Astrocyte (in vitro differentiated cells and primary cell): ENCODE measurements at regions not wholly inside any gene's neighbourhood (a gene's known extent, or its start where the extent isn't known, plus 50 kb on each side); places are given as distances from the start of the nearest gene placed in this dataset.

Source experiments
- EZH2 ChIP-seq: IDR thresholded peaks from 2 replicates; pipeline ENCODE4 v1.6.1; 2012; ENCODE audit warnings: mild to moderate bottlenecking, low read length, inconsistent platforms; ENCODE audit not compliant: insufficient read depth
- TF ChIP-seq, protein P1 (sequence below): IDR thresholded peaks from 2 replicates; pipeline ENCODE4 v1.5.1; 2011; ENCODE audit warnings: low read depth, mild to moderate bottlenecking, inconsistent platforms, low read length, moderate library complexity; ENCODE audit not compliant: insufficient read depth

DNA sequence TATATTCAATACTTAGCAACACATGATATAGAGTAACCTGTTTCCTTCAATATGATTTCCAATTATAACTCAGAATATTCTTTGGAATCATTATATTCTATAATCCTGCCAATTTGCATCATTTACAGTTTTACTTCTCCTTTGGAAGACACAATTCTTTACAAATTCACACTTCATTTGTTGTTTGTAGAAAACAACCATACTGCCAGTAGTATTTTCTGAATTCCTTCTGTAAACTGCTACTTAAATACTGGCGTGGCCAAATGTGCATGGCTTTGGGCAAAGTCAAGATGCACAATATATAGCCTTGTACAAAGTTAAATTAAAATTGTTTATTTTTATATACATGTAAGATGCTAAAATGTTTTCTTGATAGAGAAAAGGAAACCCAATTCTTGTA, 687.1 kb upstream of the NEGR1 start:
- TF ChIP-seq, protein P1, sequence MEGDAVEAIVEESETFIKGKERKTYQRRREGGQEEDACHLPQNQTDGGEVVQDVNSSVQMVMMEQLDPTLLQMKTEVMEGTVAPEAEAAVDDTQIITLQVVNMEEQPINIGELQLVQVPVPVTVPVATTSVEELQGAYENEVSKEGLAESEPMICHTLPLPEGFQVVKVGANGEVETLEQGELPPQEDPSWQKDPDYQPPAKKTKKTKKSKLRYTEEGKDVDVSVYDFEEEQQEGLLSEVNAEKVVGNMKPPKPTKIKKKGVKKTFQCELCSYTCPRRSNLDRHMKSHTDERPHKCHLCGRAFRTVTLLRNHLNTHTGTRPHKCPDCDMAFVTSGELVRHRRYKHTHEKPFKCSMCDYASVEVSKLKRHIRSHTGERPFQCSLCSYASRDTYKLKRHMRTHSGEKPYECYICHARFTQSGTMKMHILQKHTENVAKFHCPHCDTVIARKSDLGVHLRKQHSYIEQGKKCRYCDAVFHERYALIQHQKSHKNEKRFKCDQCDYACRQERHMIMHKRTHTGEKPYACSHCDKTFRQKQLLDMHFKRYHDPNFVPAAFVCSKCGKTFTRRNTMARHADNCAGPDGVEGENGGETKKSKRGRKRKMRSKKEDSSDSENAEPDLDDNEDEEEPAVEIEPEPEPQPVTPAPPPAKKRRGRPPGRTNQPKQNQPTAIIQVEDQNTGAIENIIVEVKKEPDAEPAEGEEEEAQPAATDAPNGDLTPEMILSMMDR: no peak
- TF ChIP-seq EZH2: no peak
